ENCODE measurements at regions not wholly inside any gene's neighbourhood (a gene's known extent, or its start where the extent isn't known, plus 50 kb on each side); places are given as distances from the start of the nearest gene placed in this dataset.

- H3K4me1 ChIP-seq (ENCODE audit: control insufficient read depth, insufficient read depth, low read length, poor library complexity, severe bottlenecking) = no peaks in the 10 kb centered on the region
These were observed 1146.7 kb downstream of the CDH9 start for GRCh38 chr5:25891691-25892090.

GRCh38 chr5:25881318-25882036 is 1156.9 kb downstream of the CDH9 start:
- H3K36me3 ChIP-seq (ENCODE audit: control insufficient read depth, insufficient read depth, low read length) = no peaks in the 10 kb centered on the region
- H3K4me3 ChIP-seq (ENCODE audit: extremely low read depth, insufficient read depth, low read length, poor library complexity, severe bottlenecking) = no peak overlapping the region
- no peak overlapping the region for H3K27ac ChIP-seq (ENCODE audit: low read depth, low read length, severe bottlenecking)
- H3K9me3 ChIP-seq (ENCODE audit: control insufficient read depth, low read length) = no peaks in the 10 kb centered on the region
- H3K4me1 ChIP-seq (ENCODE audit: control insufficient read depth, insufficient read depth, low read length, poor library complexity, severe bottlenecking) = no peaks in the 10 kb centered on the region
- 92 to 96% methylated on average over 6 of the region's 6 CpGs for WGBS, 2 experiments (ENCODE audit: insufficient coverage in 2 of 2)

More at GRCh38 chr5:25891691-25892090, 1146.7 kb downstream of the CDH9 start:
- WGBS, 2 experiments (ENCODE audit: insufficient coverage in 2 of 2) = 40% methylated on average over 1 of the region's 2 CpGs; no CpG with 5 or more reads in 1 of the 2 experiments
- no peak overlapping the region for H3K27ac ChIP-seq (ENCODE audit: low read depth, low read length, severe bottlenecking)
- no peaks in the 10 kb centered on the region for H3K36me3 ChIP-seq (ENCODE audit: control insufficient read depth, insufficient read depth, low read length)
- no peak overlapping the region for H3K4me3 ChIP-seq (ENCODE audit: extremely low read depth, insufficient read depth, low read length, poor library complexity, severe bottlenecking)
- H3K9me3 ChIP-seq (ENCODE audit: control insufficient read depth, low read length) = peaks cover 5% of the 10 kb centered on the region

GRCh38 chr5:25863811-25864210 is 1174.6 kb downstream of the CDH9 start:
- Histone ChIP-seq H3K9me3 (ENCODE audit: control insufficient read depth, low read length) (peaks cover 3% of the 10 kb centered on the region), H3K36me3 (ENCODE audit: control insufficient read depth, insufficient read depth, low read length) (no peaks in the 10 kb centered on the region), H3K4me3 (ENCODE audit: extremely low read depth, insufficient read depth, low read length, poor library complexity, severe bottlenecking) (no peak overlapping the region), H3K27ac (ENCODE audit: low read depth, low read length, severe bottlenecking) (no peak overlapping the region), H3K4me1 (ENCODE audit: control insufficient read depth, insufficient read depth, low read length, poor library complexity, severe bottlenecking) (no peaks in the 10 kb centered on the region)
- 88 to 90% methylated on average over 2 of the region's 3 CpGs for WGBS, 2 experiments (ENCODE audit: insufficient coverage in 2 of 2)

- WGBS, 2 experiments (ENCODE audit: insufficient coverage in 2 of 2) = no CpG with 5 or more reads among the region's 2 CpGs
These were observed 1176.1 kb downstream of the CDH9 start for GRCh38 chr5:25862276-25862675.

GRCh38 chr5:25858019-25858418 is 1180.4 kb downstream of the CDH9 start:
- 66 to 74% methylated on average over 3 of the region's 6 CpGs for WGBS, 2 experiments (ENCODE audit: insufficient coverage in 2 of 2)
- H3K27ac ChIP-seq (ENCODE audit: low read depth, low read length, severe bottlenecking) = no peak overlapping the region

More at GRCh38 chr5:25862276-25862675, 1176.1 kb downstream of the CDH9 start:
- H3K27ac ChIP-seq (ENCODE audit: low read depth, low read length, severe bottlenecking) = no peak overlapping the region
- H3K36me3 ChIP-seq (ENCODE audit: control insufficient read depth, insufficient read depth, low read length) = no peaks in the 10 kb centered on the region
- H3K9me3 ChIP-seq (ENCODE audit: control insufficient read depth, low read length) = peaks cover 3% of the 10 kb centered on the region
- H3K4me3 ChIP-seq (ENCODE audit: extremely low read depth, insufficient read depth, low read length, poor library complexity, severe bottlenecking) = no peak overlapping the region
- no peaks in the 10 kb centered on the region for H3K4me1 ChIP-seq (ENCODE audit: control insufficient read depth, insufficient read depth, low read length, poor library complexity, severe bottlenecking)

GRCh38 chr5:25851301-25851700 is 1187.1 kb downstream of the CDH9 start:
- Histone ChIP-seq H3K9me3 (ENCODE audit: control insufficient read depth, low read length) (no peaks in the 10 kb centered on the region), H3K4me1 (ENCODE audit: control insufficient read depth, insufficient read depth, low read length, poor library complexity, severe bottlenecking) (no peaks in the 10 kb centered on the region), H3K27ac (ENCODE audit: low read depth, low read length, severe bottlenecking) (no peak overlapping the region), H3K36me3 (ENCODE audit: control insufficient read depth, insufficient read depth, low read length) (no peaks in the 10 kb centered on the region), H3K4me3 (ENCODE audit: extremely low read depth, insufficient read depth, low read length, poor library complexity, severe bottlenecking) (no peak overlapping the region)
- 86 to 87% methylated on average over 9 of the region's 9 CpGs for WGBS, 2 experiments (ENCODE audit: insufficient coverage in 2 of 2)

More at GRCh38 chr5:25858019-25858418, 1180.4 kb downstream of the CDH9 start:
- Histone ChIP-seq H3K9me3 (ENCODE audit: control insufficient read depth, low read length) (peaks cover 3% of the 10 kb centered on the region), H3K4me3 (ENCODE audit: extremely low read depth, insufficient read depth, low read length, poor library complexity, severe bottlenecking) (no peak overlapping the region), H3K4me1 (ENCODE audit: control insufficient read depth, insufficient read depth, low read length, poor library complexity, severe bottlenecking) (no peaks in the 10 kb centered on the region), H3K36me3 (ENCODE audit: control insufficient read depth, insufficient read depth, low read length) (no peaks in the 10 kb centered on the region)

- no peak overlapping the region for H3K27ac ChIP-seq (ENCODE audit: low read depth, low read length, severe bottlenecking)
These were observed 1187.8 kb downstream of the CDH9 start for GRCh38 chr5:25850581-25850980.

GRCh38 chr5:25849270-25849669 is 1189.1 kb downstream of the CDH9 start:
- WGBS, 2 experiments (ENCODE audit: insufficient coverage in 2 of 2) = 100% methylated on average over 1 of the region's 2 CpGs; no CpG with 5 or more reads in 1 of the 2 experiments
- Histone ChIP-seq H3K4me1 (ENCODE audit: control insufficient read depth, insufficient read depth, low read length, poor library complexity, severe bottlenecking) (no peaks in the 10 kb centered on the region), H3K27ac (ENCODE audit: low read depth, low read length, severe bottlenecking) (no peak overlapping the region), H3K4me3 (ENCODE audit: extremely low read depth, insufficient read depth, low read length, poor library complexity, severe bottlenecking) (no peak overlapping the region), H3K9me3 (ENCODE audit: control insufficient read depth, low read length) (peaks cover 4% of the 10 kb centered on the region), H3K36me3 (ENCODE audit: control insufficient read depth, insufficient read depth, low read length) (no peaks in the 10 kb centered on the region)

More at GRCh38 chr5:25850581-25850980, 1187.8 kb downstream of the CDH9 start:
- H3K9me3 ChIP-seq (ENCODE audit: control insufficient read depth, low read length) = no peaks in the 10 kb centered on the region
- no peaks in the 10 kb centered on the region for H3K4me1 ChIP-seq (ENCODE audit: control insufficient read depth, insufficient read depth, low read length, poor library complexity, severe bottlenecking)
- H3K4me3 ChIP-seq (ENCODE audit: extremely low read depth, insufficient read depth, low read length, poor library complexity, severe bottlenecking) = no peak overlapping the region
- WGBS, 2 experiments (ENCODE audit: insufficient coverage in 2 of 2) = 82 to 89% methylated on average over 2 of the region's 5 CpGs
- H3K36me3 ChIP-seq (ENCODE audit: control insufficient read depth, insufficient read depth, low read length) = no peaks in the 10 kb centered on the region

GRCh38 chr5:25823330-25823873 is 1178.6 kb upstream of the CDH10 start:
- H3K4me1 ChIP-seq (ENCODE audit: control insufficient read depth, insufficient read depth, low read length, poor library complexity, severe bottlenecking) = no peaks in the 10 kb centered on the region
- no peak overlapping the region for H3K4me3 ChIP-seq (ENCODE audit: extremely low read depth, insufficient read depth, low read length, poor library complexity, severe bottlenecking)
- H3K27ac ChIP-seq (ENCODE audit: low read depth, low read length, severe bottlenecking) = no peak overlapping the region
- 100% methylated on average over 2 of the region's 22 CpGs; no CpG with 5 or more reads in 1 of the 2 experiments for WGBS, 2 experiments (ENCODE audit: insufficient coverage in 2 of 2)
- H3K9me3 ChIP-seq (ENCODE audit: control insufficient read depth, low read length) = no peaks in the 10 kb centered on the region
- no peaks in the 10 kb centered on the region for H3K36me3 ChIP-seq (ENCODE audit: control insufficient read depth, insufficient read depth, low read length)

Measured in mesodermal cell (in vitro differentiated cells).